Astrocyte (in vitro differentiated cells and primary cell): ENCODE measurements at regions not wholly inside any gene's neighbourhood (a gene's known extent, or its start where the extent isn't known, plus 50 kb on each side); places are given as distances from the start of the nearest gene placed in this dataset.

Experiments used
- CTCF ChIP-seq: IDR thresholded peaks from 2 replicates; pipeline ENCODE4 v1.5.1; 2011; ENCODE audit warnings: low read depth, mild to moderate bottlenecking, inconsistent platforms, low read length, moderate library complexity; ENCODE audit not compliant: insufficient read depth
- EZH2 ChIP-seq: IDR thresholded peaks from 2 replicates; pipeline ENCODE4 v1.6.1; 2012; ENCODE audit warnings: mild to moderate bottlenecking, low read length, inconsistent platforms; ENCODE audit not compliant: insufficient read depth

GRCh38 chr11:115929618-115930129, 425.5 kb upstream of the CADM1 start:
- TF ChIP-seq CTCF (no peak), EZH2 (no peak)
